PC-3 (cell line): ENCODE measurements at regions not wholly inside any gene's neighbourhood (a gene's known extent, or its start where the extent isn't known, plus 50 kb on each side); places are given as distances from the start of the nearest gene placed in this dataset.

Experiments
- ATAC-seq: fragments of 200-7000 bp; cut with Tn5 transposase; 2 replicates; pipeline ENCODE4 v1.9.1; 2020; ENCODE audit warnings: mild to moderate bottlenecking, moderate library complexity
- BruUV-seq: library from RNA; stranded (reverse); fragments of 400-500 nt; replicated peaks from 2 replicates; lab custom pipeline; 2021; lab: Mats Ljungman, UMichigan
- CTCF ChIA-PET: fragments of 300-600 bp; sonication (Branson Sonifier 250); formaldehyde crosslinking; loops from one replicate; lab custom pipeline; 2022; ENCODE audit warnings: antibody characterized with exemption; lab: Charles Lee
- POLR2A ChIA-PET: fragments of 300-600 bp; sonication (Branson Sonifier 250); formaldehyde crosslinking; loops from one replicate; lab custom pipeline; 2022; ENCODE audit warnings: antibody characterized with exemption; ENCODE audit not compliant: unreplicated experiment; lab: Charles Lee
- DNase-seq: peaks from one replicate; pipeline ENCODE4 v3.0.0-alpha.2; 2015
- H2AFZ ChIP-seq: fragments of 300-600 bp; sonication (generic); 2 replicates; pipeline ENCODE4 v1.6.0; 2016; ENCODE audit warnings: antibody characterized with exemption, low read length
- H3F3A ChIP-seq: fragments of 300-600 bp; sonication (generic); one replicate; pipeline ENCODE4 v1.6.0; 2017; ENCODE audit warnings: antibody characterized with exemption, low read length, control low read depth, mild to moderate bottlenecking; ENCODE audit not compliant: unreplicated experiment
- H3K27ac ChIP-seq: fragments of 300-600 bp; sonication (generic); 2 replicates; pipeline ENCODE4 v1.5.1; 2016; ENCODE audit warnings: mild to moderate bottlenecking, low read length
- H3K27me3 ChIP-seq: fragments of 300-600 bp; sonication (generic); 2 replicates; pipeline ENCODE4 v1.6.1; 2016; ENCODE audit warnings: low read length, mixed read lengths
- H3K36me3 ChIP-seq: fragments of 300-600 bp; sonication (generic); 2 replicates; pipeline ENCODE4 v1.6.1; 2016; ENCODE audit warnings: low read depth, mixed run types, low read length, mixed read lengths
- H3K4me1 ChIP-seq: fragments of 300-600 bp; sonication (generic); 2 replicates; pipeline ENCODE4 v1.5.1; 2016; ENCODE audit warnings: low read length; ENCODE audit not compliant: insufficient read depth
- H3K4me2 ChIP-seq: fragments of 300-600 bp; sonication (generic); 2 replicates; pipeline ENCODE4 v1.6.0; 2016; ENCODE audit warnings: low read length
- H3K4me3 ChIP-seq: fragments of 300-600 bp; sonication (generic); 2 replicates; pipeline ENCODE4 v1.5.1; 2016; ENCODE audit warnings: mild to moderate bottlenecking, low read length, mixed read lengths
- H3K79me2 ChIP-seq: fragments of 300-600 bp; sonication (generic); 2 replicates; pipeline ENCODE4 v1.6.1; 2017; ENCODE audit warnings: low read length, mixed read lengths
- H3K9ac ChIP-seq: fragments of 300-600 bp; sonication (generic); 2 replicates; pipeline ENCODE4 v1.6.0; 2016; ENCODE audit warnings: mild to moderate bottlenecking, low read length
- H3K9me2 ChIP-seq: fragments of 300-600 bp; sonication (generic); replicated peaks from 2 replicates; pipeline ENCODE4 v1.6.1; 2016; ENCODE audit warnings: mixed run types, low read length, mixed read lengths
- H3K9me3 ChIP-seq: fragments of 300-600 bp; sonication (generic); 2 replicates; pipeline ENCODE4 v1.6.1; 2016; ENCODE audit warnings: low read length, mixed read lengths
- H4K20me1 ChIP-seq: fragments of 300-600 bp; sonication (generic); 2 replicates; pipeline ENCODE4 v1.6.1; 2016; ENCODE audit warnings: low read length, mixed read lengths
- EZH2 ChIP-seq: fragments of 300-600 bp; sonication (generic); IDR thresholded peaks from one replicate; pipeline ENCODE4 v1.6.1; 2017; ENCODE audit warnings: antibody characterized with exemption, mild to moderate bottlenecking, low read length; ENCODE audit not compliant: unreplicated experiment
- EZH2phosphoT487 ChIP-seq: fragments of 300-600 bp; sonication (generic); IDR thresholded peaks from 2 replicates; pipeline ENCODE4 v1.6.1; 2018; ENCODE audit warnings: mild to moderate bottlenecking, antibody characterized with exemption, low read length, borderline replicate concordance
- intact Hi-C: fragments of 100-400 bp; cut with micrococcal nuclease; formaldehyde crosslinking; loops from 2 replicates; pipeline ENCODE4 v1.9.0; 2023
- TF ChIP-seq, protein P1 (sequence below): fragments of 300-600 bp; sonication (generic); conservative IDR thresholded peaks from 2 replicates; pipeline ENCODE4 v1.5.1; 2017; ENCODE audit warnings: antibody characterized with exemption, low read depth, mild to moderate bottlenecking, low read length

- H3K27me3 ChIP-seq: no peaks in the 10 kb centered on the region
- ATAC-seq: no peak
- H3K4me1 ChIP-seq: no peaks in the 10 kb centered on the region
- no peaks in the 10 kb centered on the region for H3K79me2 ChIP-seq
- POLR2A ChIA-PET: no interaction called here
- H2AFZ ChIP-seq: no peak overlapping the region
- TF ChIP-seq EZH2phosphoT487 (no peak), EZH2 (no peak)
- TF ChIP-seq, protein P1, sequence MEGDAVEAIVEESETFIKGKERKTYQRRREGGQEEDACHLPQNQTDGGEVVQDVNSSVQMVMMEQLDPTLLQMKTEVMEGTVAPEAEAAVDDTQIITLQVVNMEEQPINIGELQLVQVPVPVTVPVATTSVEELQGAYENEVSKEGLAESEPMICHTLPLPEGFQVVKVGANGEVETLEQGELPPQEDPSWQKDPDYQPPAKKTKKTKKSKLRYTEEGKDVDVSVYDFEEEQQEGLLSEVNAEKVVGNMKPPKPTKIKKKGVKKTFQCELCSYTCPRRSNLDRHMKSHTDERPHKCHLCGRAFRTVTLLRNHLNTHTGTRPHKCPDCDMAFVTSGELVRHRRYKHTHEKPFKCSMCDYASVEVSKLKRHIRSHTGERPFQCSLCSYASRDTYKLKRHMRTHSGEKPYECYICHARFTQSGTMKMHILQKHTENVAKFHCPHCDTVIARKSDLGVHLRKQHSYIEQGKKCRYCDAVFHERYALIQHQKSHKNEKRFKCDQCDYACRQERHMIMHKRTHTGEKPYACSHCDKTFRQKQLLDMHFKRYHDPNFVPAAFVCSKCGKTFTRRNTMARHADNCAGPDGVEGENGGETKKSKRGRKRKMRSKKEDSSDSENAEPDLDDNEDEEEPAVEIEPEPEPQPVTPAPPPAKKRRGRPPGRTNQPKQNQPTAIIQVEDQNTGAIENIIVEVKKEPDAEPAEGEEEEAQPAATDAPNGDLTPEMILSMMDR: no peak
- no peak overlapping the region for H3K27ac ChIP-seq
- no peak overlapping the region for H3K9ac ChIP-seq
- no peak overlapping the region for H3K4me2 ChIP-seq
- DNase-seq: no peak
- H3K4me3 ChIP-seq: no peak overlapping the region
- H4K20me1 ChIP-seq: no peaks in the 10 kb centered on the region
- no peaks in the 10 kb centered on the region; the same call in 1 of the 2 replicates for H3K9me3 ChIP-seq
- BruUV-seq: no TSS peak
- CTCF ChIA-PET: no interaction called here
- no peaks in the 10 kb centered on the region for H3F3A ChIP-seq
- no peaks in the 10 kb centered on the region for H3K36me3 ChIP-seq
- intact Hi-C loops: no loop called here
- H3K9me2 ChIP-seq: no peaks in the 10 kb centered on the region
Observed at GRCh38 chr14:87323191-87323590, 669.8 kb downstream of the GALC start.

- no TSS peak for BruUV-seq
- TF ChIP-seq, protein P1: no peak
- TF ChIP-seq EZH2phosphoT487 (no peak), EZH2 (no peak)
- H3K9me2 ChIP-seq: no peaks in the 10 kb centered on the region
- no peaks in the 10 kb centered on the region for H3F3A ChIP-seq
- no peak overlapping the region for H3K4me2 ChIP-seq
- intact Hi-C loops: no loop called here
- H2AFZ ChIP-seq: no peak overlapping the region
- H3K4me1 ChIP-seq: no peaks in the 10 kb centered on the region
- DNase-seq (no peak), ATAC-seq (no peak)
- POLR2A ChIA-PET: no interaction called here
- H4K20me1 ChIP-seq: no peaks in the 10 kb centered on the region
- H3K27me3 ChIP-seq: no peaks in the 10 kb centered on the region
- no peak overlapping the region for H3K9ac ChIP-seq
- no peak overlapping the region for H3K27ac ChIP-seq
- H3K36me3 ChIP-seq: no peaks in the 10 kb centered on the region
- H3K4me3 ChIP-seq: no peak overlapping the region
- CTCF ChIA-PET: no interaction called here
- H3K9me3 ChIP-seq: no peaks in the 10 kb centered on the region; the same call in 1 of the 2 replicates
- H3K79me2 ChIP-seq: no peaks in the 10 kb centered on the region
Observed at GRCh38 chr14:87321548-87321947, 671.4 kb downstream of the GALC start.

GRCh38 chr14:87312894-87313205 is 680.1 kb downstream of the GALC start:
- TF ChIP-seq, protein P1: no peak
- TF ChIP-seq EZH2phosphoT487 (no peak), EZH2 (no peak)
- Histone ChIP-seq H3F3A (no peaks in the 10 kb centered on the region), H3K36me3 (no peaks in the 10 kb centered on the region), H3K27ac (no peak overlapping the region), H3K27me3 (no peaks in the 10 kb centered on the region), H3K9ac (no peak overlapping the region), H3K9me2 (no peaks in the 10 kb centered on the region), H3K4me1 (no peaks in the 10 kb centered on the region), H2AFZ (no peak overlapping the region), H3K4me3 (no peak overlapping the region), H3K9me3 (no peaks in the 10 kb centered on the region), H4K20me1 (no peaks in the 10 kb centered on the region), H3K4me2 (no peak overlapping the region), H3K79me2 (no peaks in the 10 kb centered on the region)
- ATAC-seq (no peak), DNase-seq (no peak)
- CTCF ChIA-PET: no interaction called here
- intact Hi-C loops: no loop called here
- no TSS peak for BruUV-seq
- POLR2A ChIA-PET: no interaction called here
